Dermis microvascular lymphatic vessel endothelial cell (primary cell): ENCODE measurements at regions not wholly inside any gene's neighbourhood (a gene's known extent, or its start where the extent isn't known, plus 50 kb on each side); places are given as distances from the start of the nearest gene placed in this dataset.

Experiments
- DNase-seq, 2 donors: peaks; one replicate each; pipeline versions ENCODE4 v3.0.0 to v3.0.0-alpha.2; 2010; ENCODE audit warnings: low read depth in 2 of 2

- DNase-seq = no peak
Measured at GRCh38 chr13:99892866-99893504, 78.6 kb downstream of the ZIC5 start.

GRCh38 chr13:99892196-99892613, 79.4 kb downstream of the ZIC5 start:
- no peak for DNase-seq

DNA sequence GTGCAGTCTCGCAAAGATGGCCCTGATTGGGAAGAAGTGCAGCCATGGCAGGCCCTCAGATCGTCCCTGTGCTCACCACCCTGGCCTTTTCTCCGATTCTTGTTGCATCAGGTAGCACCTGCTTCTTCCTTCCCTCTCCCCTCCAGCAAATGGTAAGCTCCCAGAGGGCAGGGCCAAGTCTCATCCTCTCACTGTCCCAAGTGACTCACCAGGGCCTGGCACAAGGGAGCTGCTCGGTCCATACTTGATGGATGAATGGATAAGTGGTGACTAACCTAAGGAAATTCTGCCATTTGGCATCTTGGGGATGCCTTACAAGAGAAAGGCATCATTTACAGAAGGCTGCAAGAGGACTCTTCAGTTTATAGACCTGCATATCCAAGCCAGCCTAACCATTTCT, 84.9 kb downstream of the ZIC5 start:
- DNase-seq = no peak

DNA sequence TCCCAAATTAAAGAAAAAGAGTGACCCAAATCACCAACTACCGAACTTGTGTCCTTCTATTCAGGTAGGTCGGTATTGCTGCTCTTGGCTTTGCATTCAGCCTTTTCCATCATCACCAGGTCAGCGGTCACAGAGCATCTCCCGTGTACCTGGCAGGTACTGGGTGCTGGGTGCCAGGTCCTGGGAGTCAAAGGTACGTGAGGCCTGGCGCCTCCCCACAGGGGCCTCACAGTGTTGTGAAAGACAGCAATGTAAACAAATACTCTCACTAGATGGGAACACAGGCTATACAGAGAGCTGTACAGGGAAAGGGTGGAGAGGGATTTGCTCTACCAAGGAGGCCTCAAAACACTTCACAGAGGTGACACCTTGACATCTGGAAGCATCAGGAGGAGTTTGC, 86.7 kb downstream of the ZIC5 start:
- DNase-seq = no peak

GRCh38 chr13:99883805-99884204, 87.8 kb downstream of the ZIC5 start:
- DNase-seq = no peak

GRCh38 chr13:99878921-99879610, 92.5 kb downstream of the ZIC5 start:
- no peak for DNase-seq

DNA sequence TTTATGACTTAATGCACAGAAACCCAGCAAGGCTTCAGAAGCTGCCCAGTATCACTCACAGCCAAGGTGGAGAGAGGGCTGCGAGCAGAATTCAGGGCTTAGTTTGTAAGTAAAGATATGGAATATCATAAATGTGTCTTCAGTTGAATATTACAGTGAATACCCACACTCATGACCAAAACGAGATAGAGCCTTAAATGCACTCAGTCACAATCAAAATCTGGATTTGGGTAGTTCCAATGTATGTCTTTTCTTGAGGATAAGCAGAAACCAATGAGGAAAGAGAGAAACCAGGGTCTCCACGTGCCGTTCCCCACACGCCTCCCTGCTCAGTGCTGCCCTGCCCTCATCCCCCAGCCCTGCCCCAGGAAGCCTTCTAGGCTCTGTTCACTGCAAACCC, 94.9 kb downstream of the ZIC5 start:
- no peak for DNase-seq

DNA sequence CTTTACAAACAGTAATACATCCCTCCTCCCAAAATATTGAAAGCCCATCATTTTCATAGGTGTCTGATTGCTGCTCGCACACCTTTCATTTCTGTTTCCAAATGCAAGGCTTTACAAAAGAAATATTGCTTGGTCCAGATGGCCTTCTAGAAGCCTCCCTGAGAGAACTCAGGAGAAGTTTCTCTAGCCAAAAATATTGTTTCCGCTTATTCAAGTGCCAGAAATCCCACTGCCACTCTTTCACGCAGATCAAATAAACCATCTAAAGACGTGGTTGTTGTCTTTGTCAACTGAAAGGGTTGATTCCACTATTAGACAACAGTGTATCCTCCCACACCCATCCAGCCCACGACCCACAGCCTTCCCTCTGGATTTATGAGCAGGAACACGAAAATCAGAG, 96.2 kb downstream of the ZIC5 start:
- DNase-seq = no peak

DNA sequence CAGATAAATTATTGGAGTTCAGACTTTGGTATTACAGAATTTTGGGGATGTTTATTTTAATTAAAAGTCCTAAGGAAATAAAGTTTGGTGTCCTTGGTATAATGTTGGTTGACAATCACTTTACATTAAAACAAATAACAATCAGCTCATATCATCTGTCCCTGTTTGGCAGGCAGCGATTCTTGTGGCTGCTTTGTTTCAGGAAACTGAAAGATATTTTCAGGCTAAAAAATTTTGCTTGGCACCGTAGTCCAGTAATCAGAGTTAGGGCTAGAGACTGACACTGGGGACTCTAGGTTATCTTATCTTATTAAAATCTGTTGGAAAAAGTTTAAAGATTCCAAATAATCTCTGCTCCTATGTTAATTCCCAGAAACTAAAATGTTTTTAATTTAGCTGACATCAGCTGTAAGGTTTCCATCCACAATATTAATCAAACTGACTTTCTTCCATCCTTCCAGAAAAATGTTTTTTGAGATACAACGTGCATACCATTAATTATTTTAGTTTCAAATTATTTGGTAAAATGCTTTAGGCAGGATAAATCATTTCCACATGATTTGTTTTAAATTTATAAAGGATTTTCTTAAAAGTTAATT, 97.6 kb downstream of the ZIC5 start:
- no peak for DNase-seq

DNA sequence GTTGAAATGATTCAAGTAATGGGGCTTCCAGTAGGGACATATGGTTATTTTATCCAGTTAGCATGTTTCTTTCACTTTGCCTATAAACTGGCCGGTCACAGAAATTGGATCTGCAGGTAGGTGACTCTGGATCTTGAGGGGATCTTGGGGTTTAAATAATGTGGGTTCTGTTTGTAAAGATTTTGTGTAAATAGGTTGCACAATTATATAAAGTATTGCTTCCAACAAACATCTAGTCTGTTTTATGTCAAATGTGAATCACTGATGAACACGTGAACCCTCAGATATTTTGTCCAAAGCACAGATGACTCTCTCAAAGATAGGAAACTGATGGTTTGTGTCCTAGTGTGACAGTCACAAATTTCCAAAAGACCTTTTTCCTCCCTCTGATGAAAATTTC, 98.4 kb downstream of the ZIC5 start:
- no peak for DNase-seq

DNA sequence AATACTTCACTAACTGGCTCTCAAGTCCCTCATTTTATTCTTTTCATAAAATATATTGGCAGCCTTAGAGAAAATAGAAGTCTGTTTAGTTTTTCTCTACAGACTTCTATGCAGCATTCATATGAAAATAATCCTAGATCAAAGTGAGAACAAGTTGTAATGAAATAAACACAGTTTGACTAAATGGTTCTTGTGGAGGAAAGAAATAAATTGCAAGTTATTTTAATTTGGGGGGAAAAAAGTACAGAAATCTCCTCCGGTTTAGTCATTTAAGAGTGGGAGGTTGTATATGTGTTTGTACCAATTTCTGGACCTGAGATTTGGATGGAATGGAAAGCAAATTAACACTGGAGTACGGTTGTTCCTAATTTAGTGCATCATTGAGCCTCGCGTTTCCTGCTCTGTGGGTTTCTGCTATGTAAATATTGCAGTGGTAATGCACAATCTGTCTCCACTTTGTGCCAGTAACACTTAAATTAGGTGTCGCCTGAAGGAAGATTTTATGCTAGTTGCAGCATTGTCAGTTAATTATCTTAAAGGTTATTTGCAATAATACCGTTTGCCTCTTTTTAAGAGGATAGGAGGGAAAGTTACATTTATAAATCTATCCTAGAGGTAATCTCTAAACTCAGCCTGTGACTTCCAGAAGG, 100.2 kb downstream of the ZIC5 start:
- no peak for DNase-seq

DNA sequence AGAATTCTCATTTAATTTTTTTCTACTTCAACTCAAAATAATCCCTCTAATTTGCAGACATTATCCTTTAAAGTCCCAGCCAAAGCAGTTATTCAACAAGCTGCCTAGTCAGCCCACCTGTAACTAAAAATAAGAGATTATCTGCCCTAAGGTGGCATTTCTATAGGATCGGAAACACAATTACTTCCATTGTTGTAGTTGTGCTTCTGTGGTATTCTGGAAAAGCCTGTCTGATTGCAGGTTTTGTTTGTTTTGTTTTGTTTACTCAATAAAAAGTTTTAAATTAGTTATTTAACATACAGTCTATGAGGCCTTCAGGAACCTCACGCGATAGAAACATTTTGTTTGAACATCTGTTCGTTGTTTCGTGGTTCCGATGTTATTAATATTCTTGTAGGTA, 101.0 kb downstream of the ZIC5 start:
- DNase-seq = no peak

DNA sequence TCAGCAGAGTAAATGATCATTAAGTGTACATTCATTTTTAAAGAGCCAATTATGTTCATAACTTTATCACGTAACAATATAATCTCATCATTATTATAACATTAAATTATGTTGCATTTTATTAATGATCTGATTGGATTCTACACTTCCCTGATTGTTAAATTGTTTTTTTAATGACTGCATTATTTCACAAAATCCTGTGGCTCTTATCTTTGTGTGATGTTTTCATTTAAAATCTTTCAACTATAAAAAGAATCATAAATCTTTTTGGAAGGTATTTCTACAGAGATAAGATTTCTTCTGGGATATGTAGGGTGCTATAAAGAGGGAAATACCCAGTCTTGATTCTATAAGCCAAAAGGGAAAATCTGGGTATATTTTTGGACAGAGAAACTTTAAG, 101.7 kb downstream of the ZIC5 start:
- no peak for DNase-seq

GRCh38 chr13:99868767-99869166, 102.8 kb downstream of the ZIC5 start:
- no peak for DNase-seq

DNA sequence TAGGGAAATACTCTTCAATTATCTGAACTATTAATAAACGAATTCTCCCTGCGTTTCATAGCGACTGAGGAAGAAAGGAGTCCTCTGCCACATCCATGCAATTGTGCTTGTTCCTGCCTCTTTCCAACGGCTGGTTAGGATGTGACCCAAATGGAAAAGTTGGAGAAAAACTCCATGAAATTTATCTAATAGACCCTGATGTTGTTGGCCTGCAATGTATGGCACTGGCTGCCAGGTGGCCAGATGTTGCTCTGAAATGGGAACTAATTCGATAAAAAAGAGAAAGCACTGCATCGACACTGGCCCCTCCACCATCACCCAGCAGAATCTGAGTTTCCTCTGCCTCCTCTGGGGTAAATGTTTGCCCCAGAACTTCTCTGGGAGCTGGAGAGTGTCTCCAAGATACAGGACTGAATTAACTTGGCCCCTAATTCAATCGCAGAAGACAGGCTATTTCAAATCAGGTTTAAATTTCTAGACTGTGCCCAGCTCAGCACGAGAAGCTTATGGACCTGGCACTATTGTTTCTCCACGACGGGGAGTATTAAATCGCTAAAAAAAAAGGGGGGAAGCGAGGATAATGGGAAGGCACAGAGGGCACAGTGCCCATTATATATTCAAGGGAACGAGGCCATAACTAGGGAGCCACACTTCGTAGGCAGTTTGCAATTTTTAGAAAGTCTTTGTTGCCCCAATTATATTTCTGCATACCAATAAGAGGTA, 103.9 kb downstream of the ZIC5 start:
- DNase-seq = no peak

GRCh38 chr13:99866781-99867180, 104.8 kb downstream of the ZIC5 start:
- DNase-seq = no peak

- DNase-seq = no peak
Measured at GRCh38 chr13:99865420-99865930, 106.1 kb downstream of the ZIC5 start.

DNA sequence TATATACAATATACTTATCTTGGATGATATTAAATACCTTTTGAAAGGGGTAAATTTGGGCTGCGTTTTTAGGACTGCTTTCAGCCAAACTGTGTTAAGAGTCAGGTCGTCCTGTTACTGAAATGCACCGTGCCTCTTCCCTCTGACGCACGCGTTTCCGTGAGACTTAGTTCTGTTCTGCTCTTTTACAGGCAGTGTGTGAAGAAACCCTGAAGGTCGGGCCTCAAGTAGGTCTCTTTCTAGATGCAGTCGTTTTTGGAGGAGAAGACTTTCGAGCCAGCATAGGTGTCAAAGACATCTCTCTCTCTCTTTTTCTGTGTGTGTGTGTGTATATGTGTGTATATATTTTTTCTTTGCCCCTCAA, 107.0 kb downstream of the ZIC5 start:
- no peak for DNase-seq

DNA sequence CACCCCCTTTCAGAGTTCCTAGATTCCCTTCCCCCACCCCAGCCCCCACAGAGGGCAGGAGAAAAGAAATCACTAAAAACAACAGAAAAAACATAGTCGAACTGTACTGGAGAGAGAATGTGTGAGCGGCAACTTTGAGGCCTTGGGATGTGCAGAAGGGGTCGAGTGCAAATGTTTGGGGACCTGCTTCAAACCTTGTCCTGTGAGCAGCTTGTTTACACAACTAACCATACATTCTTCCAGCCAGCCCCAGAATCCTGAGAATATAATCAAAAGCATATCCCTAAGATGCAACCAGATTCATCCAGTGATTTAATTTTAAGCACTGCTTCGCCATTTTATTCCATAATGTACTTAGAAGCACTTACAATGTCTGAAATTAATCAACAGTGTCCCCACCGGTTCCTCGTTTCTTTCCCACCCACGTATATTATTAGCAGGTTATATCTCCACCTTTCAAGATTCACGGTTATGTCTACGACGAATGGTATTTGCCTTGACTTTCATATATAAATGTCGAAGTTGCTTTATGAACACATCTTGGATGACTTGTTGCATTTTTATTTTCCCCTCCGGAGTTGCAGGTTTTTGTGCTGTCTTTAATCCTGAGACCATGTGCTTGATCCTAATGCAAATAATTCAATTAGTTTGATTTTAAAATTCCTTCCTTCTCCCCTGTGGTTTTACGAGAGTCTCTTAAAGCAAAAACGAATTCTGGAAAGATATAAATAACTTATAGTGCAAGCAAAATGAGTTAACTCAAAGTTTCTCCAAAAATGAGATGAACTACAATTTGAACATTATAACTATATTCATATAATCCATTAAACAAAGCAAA, 107.6 kb downstream of the ZIC5 start:
- DNase-seq = no peak

GRCh38 chr13:99862244-99862643, 109.3 kb downstream of the ZIC5 start:
- DNase-seq = no peak

DNA sequence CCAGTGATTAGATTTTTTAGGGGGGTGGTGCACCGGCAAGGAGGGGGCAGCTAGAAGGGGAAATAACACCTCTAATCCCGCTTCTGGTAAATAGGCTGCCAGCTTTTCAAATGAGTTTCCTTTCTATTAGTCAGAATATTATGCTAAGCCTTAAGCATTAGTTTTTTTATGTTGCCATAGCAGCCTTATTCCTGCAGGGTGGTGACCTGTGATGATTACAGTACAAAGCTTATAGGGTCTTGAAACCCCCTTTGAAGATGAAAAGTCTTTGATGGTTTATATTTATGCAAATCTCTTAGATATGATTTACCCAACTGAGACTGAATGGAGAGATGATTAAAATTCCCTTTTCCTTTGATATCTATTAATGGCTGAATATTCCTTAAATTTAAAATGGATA, 109.8 kb downstream of the ZIC5 start:
- no peak for DNase-seq
